ENCODE measurements at regions not wholly inside any gene's neighbourhood (a gene's known extent, or its start where the extent isn't known, plus 50 kb on each side); places are given as distances from the start of the nearest gene placed in this dataset.

DNA sequence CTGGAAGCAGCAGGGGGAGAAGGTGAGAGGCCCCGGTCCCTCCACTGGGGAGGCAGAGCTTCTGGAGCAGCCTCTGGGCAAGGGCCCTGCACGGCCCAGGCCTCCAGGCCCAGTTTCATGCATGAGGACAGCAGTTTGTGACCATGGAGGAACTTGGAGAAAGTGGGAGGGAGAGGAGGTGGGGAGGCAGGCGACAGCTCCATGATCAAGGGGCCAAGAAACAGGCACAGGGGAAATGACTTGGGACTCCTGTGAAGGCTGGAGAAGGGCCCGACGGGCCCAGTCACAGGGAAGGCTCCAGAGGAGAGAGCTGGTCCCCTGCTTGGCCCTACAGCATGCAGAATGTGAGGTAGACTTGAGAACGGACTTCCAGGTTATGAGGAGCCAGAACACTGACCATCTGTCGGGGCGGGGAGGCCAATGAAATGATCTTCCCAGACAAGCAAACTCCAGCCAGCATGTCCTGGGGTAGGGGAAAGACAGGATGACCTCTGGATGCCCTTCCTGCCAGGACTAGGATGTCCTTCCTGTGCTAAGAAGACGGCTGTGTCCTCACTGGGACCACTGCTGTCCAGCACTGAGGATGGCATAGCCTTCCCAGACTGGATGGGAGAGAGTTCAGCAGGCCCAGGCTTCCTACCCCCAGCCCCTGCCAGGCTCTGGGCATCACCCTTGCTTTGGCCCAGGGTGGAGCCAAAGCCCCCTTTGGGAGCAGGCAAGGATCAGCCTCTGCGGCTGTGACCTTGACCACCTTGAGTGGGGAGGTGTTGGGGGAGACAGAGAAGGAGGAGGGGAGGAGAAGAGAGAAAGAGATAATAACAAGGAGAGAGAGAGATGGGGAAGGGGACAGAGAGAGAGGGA lies 548.2 kb downstream of the PTPRU start:
- peaks cover 0 to 6% of the 10 kb centered on the region in 2 experiments; a peak in 2 of 4 replicates for H3K4me1 ChIP-seq (ENCODE audit: control insufficient read depth in 1 of 2, insufficient read depth in 2 of 2, low read length in 2 of 2)
- no peaks in the 10 kb centered on the region for H4K20me1 ChIP-seq (ENCODE audit: insufficient read depth)
- no peaks in the 10 kb centered on the region for H3K36me3 ChIP-seq (ENCODE audit: control insufficient read depth in 1 of 2, insufficient read depth in 2 of 2, low read length in 2 of 2)
- no peak for ATAC-seq
- peaks cover 14% of the 10 kb centered on the region for H3K27me3 ChIP-seq (ENCODE audit: insufficient read depth, low read length)
- ChIA-PET RAD21 (ENCODE audit: low non-redundant PET in 1 of 2, low total read pairs in 2 of 2, uncharacterized antibody in 2 of 2, unreplicated experiment in 2 of 2) (no interaction called here), CTCF (no interaction called here), POLR2A (no interaction called here)
- BruUV-seq (replicated peaks), result no TSS peak
- intact Hi-C loops (cut with micrococcal nuclease), result no loop called here
- H3K4me2 ChIP-seq (ENCODE audit: low read length), result no peak overlapping the region
- no peak overlapping the region for H2AFZ ChIP-seq (ENCODE audit: low read depth, low read length, poor library complexity, severe bottlenecking)
- no peak overlapping the region for H3K9ac ChIP-seq (ENCODE audit: low read length)
- no peaks in the 10 kb centered on the region for H3K79me2 ChIP-seq (ENCODE audit: insufficient read depth, low read length)
- no peak for DNase-seq (ENCODE audit: low read depth, low spot score)
- no peak for TF ChIP-seq SP1 (IDR thresholded peaks at IDR 0.05; ENCODE audit: low read depth)
- TF ChIP-seq ELF1 (IDR thresholded peaks at IDR 0.05; ENCODE audit: borderline replicate concordance, low read depth), result no peak
- TF ChIP-seq RAD21 (IDR thresholded peaks at IDR 0.05; ENCODE audit: low read depth), result no peak
- TF ChIP-seq SRF (IDR thresholded peaks at IDR 0.05; ENCODE audit: low read depth), result no peak
- no peak for TF ChIP-seq CBX3 (IDR thresholded peaks at IDR 0.05; ENCODE audit: low read depth)
- TF ChIP-seq, protein P1, sequence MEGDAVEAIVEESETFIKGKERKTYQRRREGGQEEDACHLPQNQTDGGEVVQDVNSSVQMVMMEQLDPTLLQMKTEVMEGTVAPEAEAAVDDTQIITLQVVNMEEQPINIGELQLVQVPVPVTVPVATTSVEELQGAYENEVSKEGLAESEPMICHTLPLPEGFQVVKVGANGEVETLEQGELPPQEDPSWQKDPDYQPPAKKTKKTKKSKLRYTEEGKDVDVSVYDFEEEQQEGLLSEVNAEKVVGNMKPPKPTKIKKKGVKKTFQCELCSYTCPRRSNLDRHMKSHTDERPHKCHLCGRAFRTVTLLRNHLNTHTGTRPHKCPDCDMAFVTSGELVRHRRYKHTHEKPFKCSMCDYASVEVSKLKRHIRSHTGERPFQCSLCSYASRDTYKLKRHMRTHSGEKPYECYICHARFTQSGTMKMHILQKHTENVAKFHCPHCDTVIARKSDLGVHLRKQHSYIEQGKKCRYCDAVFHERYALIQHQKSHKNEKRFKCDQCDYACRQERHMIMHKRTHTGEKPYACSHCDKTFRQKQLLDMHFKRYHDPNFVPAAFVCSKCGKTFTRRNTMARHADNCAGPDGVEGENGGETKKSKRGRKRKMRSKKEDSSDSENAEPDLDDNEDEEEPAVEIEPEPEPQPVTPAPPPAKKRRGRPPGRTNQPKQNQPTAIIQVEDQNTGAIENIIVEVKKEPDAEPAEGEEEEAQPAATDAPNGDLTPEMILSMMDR (IDR thresholded peaks at IDR 0.05 in 2 of 3, conservative IDR thresholded peaks at IDR 0.05 in 1 of 3; ENCODE audit: borderline replicate concordance in 1 of 3, insufficient read depth in 1 of 3, low read depth in 2 of 3, low read length in 2 of 3), result no peak
- no peak for TF ChIP-seq ZFX (IDR thresholded peaks at IDR 0.05)
- TF ChIP-seq, protein P2, sequence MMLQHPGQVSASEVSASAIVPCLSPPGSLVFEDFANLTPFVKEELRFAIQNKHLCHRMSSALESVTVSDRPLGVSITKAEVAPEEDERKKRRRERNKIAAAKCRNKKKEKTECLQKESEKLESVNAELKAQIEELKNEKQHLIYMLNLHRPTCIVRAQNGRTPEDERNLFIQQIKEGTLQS (IDR thresholded peaks at IDR 0.05), result no peak
- no peak for TF ChIP-seq SIN3A (IDR thresholded peaks at IDR 0.05; ENCODE audit: low read depth)
- no peak for TF ChIP-seq FOSL1 (IDR thresholded peaks at IDR 0.05; ENCODE audit: low read depth)
- no peak for TF ChIP-seq EZH2phosphoT487 (IDR thresholded peaks at IDR 0.05; ENCODE audit: borderline replicate concordance)
- TF ChIP-seq TCF7L2 (IDR thresholded peaks at IDR 0.05; ENCODE audit: borderline replicate concordance, extremely low read depth, insufficient read depth, insufficient read length), result no peak
- TF ChIP-seq, protein P3, sequence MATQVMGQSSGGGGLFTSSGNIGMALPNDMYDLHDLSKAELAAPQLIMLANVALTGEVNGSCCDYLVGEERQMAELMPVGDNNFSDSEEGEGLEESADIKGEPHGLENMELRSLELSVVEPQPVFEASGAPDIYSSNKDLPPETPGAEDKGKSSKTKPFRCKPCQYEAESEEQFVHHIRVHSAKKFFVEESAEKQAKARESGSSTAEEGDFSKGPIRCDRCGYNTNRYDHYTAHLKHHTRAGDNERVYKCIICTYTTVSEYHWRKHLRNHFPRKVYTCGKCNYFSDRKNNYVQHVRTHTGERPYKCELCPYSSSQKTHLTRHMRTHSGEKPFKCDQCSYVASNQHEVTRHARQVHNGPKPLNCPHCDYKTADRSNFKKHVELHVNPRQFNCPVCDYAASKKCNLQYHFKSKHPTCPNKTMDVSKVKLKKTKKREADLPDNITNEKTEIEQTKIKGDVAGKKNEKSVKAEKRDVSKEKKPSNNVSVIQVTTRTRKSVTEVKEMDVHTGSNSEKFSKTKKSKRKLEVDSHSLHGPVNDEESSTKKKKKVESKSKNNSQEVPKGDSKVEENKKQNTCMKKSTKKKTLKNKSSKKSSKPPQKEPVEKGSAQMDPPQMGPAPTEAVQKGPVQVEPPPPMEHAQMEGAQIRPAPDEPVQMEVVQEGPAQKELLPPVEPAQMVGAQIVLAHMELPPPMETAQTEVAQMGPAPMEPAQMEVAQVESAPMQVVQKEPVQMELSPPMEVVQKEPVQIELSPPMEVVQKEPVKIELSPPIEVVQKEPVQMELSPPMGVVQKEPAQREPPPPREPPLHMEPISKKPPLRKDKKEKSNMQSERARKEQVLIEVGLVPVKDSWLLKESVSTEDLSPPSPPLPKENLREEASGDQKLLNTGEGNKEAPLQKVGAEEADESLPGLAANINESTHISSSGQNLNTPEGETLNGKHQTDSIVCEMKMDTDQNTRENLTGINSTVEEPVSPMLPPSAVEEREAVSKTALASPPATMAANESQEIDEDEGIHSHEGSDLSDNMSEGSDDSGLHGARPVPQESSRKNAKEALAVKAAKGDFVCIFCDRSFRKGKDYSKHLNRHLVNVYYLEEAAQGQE (IDR thresholded peaks at IDR 0.05; ENCODE audit: low read depth), result no peak
- no peak for TF ChIP-seq POLR2A (IDR thresholded peaks at IDR 0.05; ENCODE audit: borderline replicate concordance, extremely low read depth, insufficient read depth, insufficient read length)
- TF ChIP-seq CEBPB (IDR thresholded peaks at IDR 0.05; ENCODE audit: low read depth), result no peak
- TF ChIP-seq YY1 (IDR thresholded peaks at IDR 0.05; ENCODE audit: extremely low read depth, insufficient replicate concordance, low read depth, low read length), result no peak
- TF ChIP-seq JUND (IDR thresholded peaks at IDR 0.05), result no peak
- H3K4me3 ChIP-seq (replicated peaks in 1 of 2; ENCODE audit: low read depth in 1 of 2, low read length in 2 of 2), result no peak overlapping the region
- no peak overlapping the region for H3K27ac ChIP-seq (ENCODE audit: low read depth, low read length)
- no peaks in the 10 kb centered on the region for H3K9me2 ChIP-seq (ENCODE audit: insufficient read depth)
- no peaks in the 10 kb centered on the region for H3K9me3 ChIP-seq (ENCODE audit: control insufficient read depth in 1 of 2, insufficient read depth in 1 of 2, low read depth in 1 of 2, low read length in 2 of 2)

Data from HCT116 (cell line).